ENCODE measurements at regions not wholly inside any gene's neighbourhood (a gene's known extent, or its start where the extent isn't known, plus 50 kb on each side); places are given as distances from the start of the nearest gene placed in this dataset.

DNA sequence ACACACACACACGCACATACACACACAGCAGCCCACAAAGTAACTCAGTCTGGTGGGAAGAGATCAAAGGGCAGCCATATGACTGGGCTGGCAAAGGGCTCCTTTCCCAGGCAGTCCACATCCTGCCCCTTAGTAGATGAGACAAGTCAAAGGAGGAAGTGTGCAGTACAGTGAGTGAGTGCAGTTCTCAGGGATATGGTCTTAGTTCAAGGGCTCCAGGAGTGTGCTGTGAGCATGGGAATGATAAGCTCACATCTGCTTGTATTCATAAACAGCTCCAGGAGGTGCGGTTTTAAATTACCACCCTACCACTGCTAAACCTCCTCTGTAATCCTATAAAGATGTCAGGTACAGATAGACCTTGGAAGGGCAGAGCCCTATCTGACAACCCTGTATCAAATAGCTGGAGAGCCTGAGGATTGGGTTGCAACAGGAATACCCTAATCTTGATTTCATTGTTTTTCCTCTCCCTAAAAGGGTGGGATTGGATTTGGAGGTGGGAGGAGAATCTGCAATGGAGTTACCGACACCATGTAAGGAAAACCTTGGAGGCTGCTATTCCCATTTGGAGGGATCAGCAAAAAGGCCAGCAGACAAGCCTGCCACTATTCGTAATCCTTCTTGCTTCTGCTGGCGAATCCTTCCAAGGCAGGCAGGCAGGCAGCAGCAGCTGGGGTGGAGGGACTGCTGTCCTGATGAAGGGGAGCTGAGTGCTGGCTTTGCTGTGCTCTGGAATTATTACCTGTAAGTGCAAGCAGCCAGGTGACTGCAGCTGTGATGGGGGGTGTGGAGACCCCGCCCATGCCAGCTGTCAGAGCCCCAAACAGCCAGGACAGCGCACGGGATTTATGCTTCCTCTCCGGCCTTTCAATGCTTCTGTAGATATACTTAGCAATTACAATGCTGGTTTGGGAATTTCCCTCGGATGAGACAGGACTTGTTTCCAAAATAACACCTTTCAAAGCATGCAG, 342.7 kb downstream of the PRL start:
- DNase-seq (ENCODE audit: low read depth in 2 of 2) = no peak

DNA sequence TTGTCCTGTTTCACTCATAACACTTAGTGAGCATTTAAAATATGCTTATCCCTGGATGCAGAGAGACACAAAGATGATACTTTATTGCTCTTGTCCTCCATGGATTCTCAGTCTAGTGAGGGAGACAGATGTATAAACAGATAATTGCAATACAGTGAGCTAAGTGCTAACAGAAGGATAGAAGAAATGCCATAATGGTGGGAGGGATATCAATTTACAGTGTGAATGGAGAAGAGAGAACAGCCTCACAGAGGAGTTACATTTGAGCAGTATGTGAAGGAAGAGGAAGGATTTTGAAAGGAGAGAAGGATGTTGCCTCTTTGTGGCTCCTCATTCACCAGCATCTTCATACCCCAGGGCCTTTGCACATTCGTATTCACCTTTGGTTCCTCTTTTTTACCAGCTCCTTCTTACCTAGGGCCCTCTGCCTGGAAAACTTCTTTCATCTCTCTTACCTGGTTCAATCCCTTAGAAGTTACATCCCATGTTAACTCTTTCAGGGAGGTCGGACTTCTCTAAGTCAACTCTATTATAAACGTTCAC, 341.7 kb downstream of the PRL start:
- no peak for DNase-seq (ENCODE audit: low read depth in 2 of 2)

GRCh38 chr6:21955951-21956350, 340.9 kb downstream of the PRL start:
- no peak for DNase-seq (ENCODE audit: low read depth in 2 of 2)

GRCh38 chr6:21958428-21958827, 338.4 kb downstream of the PRL start:
- DNase-seq (ENCODE audit: low read depth in 2 of 2) = no peak

DNA sequence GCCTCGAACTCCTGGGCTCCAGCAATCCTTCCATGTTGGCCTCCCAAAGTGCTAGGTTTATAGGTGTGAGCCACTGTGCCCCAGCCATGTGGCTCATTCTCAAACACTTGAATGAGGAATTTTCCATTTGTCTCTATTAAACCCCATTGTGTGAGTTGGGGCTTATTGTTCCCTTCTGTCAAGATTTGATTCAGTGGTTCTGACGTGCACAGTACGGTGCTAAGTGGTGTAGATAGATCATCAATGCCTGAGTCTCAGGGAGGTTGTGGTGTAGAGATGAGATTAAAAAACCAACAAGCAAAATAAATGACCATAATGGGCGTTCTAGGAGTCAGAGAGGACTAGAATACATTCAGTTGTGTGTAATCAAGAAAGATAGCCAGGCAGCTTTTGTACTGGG, 335.6 kb downstream of the PRL start:
- DNase-seq (ENCODE audit: low read depth in 2 of 2) = no peak

- DNase-seq (ENCODE audit: low read depth in 2 of 2) = no peak
Observed at GRCh38 chr6:21965016-21965415, 331.8 kb downstream of the PRL start.

- no peak for DNase-seq (ENCODE audit: low read depth in 2 of 2)
Observed at GRCh38 chr6:21965953-21966539, 330.8 kb downstream of the PRL start.

DNA sequence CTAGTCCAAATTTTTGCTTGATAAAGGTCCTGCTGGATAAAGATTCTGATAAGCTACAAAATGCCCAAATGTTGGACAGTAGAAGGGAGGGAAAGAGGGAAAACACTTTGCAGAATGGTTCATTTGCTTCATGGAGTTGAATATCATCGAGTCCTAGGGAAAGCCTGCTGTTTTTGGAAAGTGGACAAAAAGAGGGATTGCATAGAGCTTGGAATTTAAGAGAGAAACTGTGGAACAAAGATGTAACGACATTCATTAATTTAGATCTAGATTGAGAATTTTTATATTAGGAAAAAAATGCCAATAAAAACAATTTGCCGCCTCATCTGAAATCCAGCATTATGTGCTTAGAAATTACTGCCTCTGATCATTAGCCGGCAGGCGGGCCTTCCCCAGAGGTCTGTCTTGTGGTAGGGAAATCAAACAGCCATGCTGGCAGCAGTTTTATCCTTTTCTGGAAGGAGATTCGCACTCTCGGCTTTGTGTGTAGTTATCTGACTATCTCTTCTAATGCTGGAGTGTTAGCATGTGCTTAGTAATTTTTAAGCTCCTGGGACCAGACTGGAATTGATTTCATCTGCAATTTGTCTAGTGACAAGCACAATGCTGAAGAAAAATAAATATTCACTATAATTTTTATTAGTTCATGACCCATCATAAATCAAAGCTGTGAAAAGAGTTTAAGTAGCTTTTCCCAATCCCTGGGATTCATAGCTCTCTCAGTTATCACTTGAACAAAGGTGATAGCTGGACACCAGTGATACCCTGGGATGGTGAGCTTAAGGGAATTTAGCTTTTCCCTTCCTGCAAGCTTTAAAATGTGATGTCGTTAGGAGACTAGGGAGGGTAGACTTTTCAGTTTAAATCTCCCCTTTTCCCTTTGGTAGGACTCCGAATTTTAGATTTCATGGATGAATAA, 329.5 kb downstream of the PRL start:
- DNase-seq (ENCODE audit: low read depth in 2 of 2) = no peak

DNA sequence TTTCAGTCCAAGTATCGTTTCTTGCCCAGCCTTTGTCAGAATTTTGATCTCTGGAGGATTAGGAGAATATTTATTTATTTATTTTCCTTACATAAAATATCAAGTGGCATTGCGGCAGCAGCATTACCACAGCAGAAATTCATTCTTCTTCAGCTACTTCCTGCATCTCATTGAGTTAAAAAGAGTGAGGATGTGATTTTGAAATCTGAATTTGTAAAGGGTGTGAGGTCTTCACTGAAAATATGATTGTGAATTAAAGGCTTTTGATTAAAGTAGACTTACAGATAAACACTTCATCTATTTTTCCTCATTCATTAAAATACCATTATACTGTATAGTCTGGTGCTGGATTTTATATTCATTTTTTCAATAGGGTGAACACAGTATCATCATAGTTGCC, 328.4 kb downstream of the PRL start:
- DNase-seq (ENCODE audit: low read depth in 2 of 2) = no peak

DNA sequence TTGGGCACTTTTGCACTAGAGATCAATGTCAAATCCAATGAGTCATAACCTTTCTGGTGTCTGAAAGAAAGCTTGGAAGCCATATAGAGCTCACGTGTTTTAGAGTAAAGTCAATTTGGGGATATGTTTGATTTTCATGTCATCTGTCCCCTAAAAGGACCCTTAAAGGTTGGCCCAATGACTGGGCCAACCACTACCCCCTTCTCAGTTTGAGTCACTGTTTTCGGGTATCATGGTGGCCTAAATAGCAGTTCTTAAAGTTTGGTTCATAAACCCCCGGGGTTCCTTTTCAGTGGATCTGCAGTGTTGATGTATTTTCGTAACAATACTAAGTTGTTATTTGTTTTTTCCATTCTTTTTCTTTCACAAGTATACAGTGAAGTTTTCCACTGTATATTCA, 327.6 kb downstream of the PRL start:
- no peak for DNase-seq (ENCODE audit: low read depth in 2 of 2)

- DNase-seq (ENCODE audit: low read depth in 2 of 2) = no peak
Observed at GRCh38 chr6:21970569-21971300, 326.1 kb downstream of the PRL start.

- DNase-seq (ENCODE audit: low read depth in 2 of 2) = no peak
Observed at GRCh38 chr6:21971541-21971940, 325.3 kb downstream of the PRL start.

- DNase-seq (ENCODE audit: low read depth in 2 of 2) = no peak
Observed at GRCh38 chr6:21972516-21972915, 324.3 kb downstream of the PRL start.

DNA sequence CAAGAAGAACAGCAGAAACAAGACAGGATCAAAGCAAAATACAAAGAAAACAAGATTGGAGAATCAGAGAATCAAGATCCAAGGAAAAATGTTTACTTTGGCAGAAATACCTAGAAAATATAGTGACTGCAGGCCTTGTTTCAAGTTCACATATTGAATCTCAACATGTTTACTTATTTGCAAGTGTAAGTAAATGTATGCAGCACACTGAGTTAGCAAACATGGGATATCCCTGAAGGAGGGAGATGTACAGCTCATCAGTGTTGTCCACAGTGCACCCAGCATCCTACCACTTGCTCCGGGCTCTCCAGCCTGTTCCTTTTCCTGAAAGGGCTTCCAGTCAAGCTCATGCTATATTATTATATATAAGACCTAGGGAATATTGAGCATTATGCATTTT, 319.5 kb downstream of the PRL start:
- no peak for DNase-seq (ENCODE audit: low read depth in 2 of 2)

DNA sequence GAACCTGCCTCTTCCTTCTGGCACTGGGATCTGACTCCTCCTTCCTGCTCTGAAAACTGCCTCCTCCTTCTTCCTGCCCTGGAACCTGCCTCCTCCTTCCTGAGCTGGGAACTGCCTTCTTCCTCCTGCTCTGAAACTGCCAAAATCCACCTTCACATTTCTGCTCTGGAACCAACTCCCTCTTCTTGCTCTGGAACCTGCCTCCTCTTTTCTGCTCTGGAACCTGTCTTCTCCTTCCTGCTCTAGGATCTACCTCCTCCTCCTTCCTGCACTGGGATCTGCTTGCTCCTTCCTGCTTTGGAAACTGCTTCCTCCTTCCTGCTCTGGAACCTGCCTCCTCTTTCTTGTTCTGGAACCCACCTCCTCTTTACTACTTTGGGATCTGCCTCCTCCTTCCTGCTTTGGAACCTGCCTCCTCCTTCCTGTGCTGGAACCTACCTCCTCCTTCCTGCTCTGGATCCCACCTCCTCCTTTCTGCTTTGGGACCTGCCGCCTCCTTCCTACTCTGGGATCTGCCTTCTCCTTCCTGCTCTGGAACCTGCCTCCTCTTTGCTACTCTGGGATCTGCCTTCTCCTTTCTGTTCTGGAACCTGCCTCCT, 315.5 kb downstream of the PRL start:
- DNase-seq (ENCODE audit: low read depth in 2 of 2) = no peak

- no peak for DNase-seq (ENCODE audit: low read depth in 2 of 2)
Observed at GRCh38 chr6:21984135-21984534, 312.7 kb downstream of the PRL start.

DNA sequence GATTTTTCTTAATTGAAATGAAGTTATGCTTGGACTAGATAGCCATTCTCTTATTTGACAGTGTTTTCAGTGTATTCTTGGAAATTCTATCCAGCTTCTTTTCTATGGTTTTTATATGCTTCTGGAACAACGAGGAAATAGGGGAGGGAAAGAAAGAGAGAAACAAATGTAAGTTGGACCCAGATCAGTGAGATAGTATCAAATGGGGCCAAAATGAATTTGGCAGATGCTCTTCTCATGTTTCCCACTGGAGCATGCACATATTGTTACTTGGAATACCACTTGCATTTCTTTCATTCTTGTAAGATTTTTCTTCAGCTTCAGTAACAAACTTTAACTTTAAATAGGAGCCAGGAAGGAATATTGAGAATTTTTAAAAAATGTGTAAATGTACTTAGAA, 312.3 kb downstream of the PRL start:
- no peak for DNase-seq (ENCODE audit: low read depth in 2 of 2)

GRCh38 chr6:21985904-21986303, 310.9 kb downstream of the PRL start:
- no peak for DNase-seq (ENCODE audit: low read depth in 2 of 2)

DNA sequence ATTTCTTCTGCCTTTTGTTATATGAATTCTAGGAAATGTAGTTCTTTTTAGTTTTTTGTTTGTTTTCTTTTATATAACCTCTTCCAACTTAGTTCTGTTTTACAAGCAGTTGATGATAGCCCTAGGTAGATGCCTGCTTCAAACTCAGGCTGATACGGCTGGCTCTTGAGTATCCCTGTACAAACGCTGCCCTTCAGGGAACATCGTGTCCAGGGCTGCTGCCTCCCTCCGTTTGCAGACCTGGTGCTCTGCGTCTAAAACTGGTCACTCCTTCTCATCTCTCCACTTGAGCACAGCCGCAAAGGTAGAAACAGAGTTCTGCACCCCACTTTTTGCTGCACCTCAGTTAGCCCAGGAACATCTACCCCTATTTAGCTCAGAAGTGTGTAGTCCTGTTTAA, 310.1 kb downstream of the PRL start:
- no peak for DNase-seq (ENCODE audit: low read depth in 2 of 2)

GRCh38 chr6:21987501-21987957, 309.3 kb downstream of the PRL start:
- no peak for DNase-seq (ENCODE audit: low read depth in 2 of 2)

DNA sequence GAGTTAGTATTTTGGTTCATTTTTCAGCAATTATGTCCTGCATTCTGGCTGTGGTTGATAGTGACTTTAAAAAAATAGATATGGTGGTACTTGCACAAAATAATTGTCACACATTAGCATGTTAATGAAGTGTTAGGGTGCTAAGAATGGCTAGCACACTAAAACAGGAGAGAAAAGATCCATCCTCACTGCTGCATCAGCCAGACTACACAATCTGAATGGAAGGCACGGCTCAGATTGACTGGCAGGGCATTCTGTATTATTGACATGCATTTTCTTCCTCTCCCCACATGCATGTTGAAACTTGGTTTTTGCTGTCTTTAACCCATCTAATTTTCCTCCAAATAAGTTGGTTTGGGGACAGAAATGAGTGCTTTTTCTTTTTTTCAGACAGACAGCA, 306.3 kb downstream of the PRL start:
- DNase-seq (ENCODE audit: low read depth in 2 of 2) = no peak

All from stimulated activated CD4-positive, alpha-beta T cell treated with anti-CD3 and anti-CD28 coated beads, Interleukin-15, amount 100 ng/mL, for 48 hours (primary cell).